ENCODE measurements at regions not wholly inside any gene's neighbourhood (a gene's known extent, or its start where the extent isn't known, plus 50 kb on each side); places are given as distances from the start of the nearest gene placed in this dataset.

GRCh38 chr13:81396192-81396591 lies 1055.3 kb upstream of the SPRY2 start:
- Histone ChIP-seq H3K9me2 (replicated peaks; ENCODE audit: insufficient read depth) (no peaks in the 10 kb centered on the region), H3K79me2 (no peaks in the 10 kb centered on the region), H3K27me3 (no peaks in the 10 kb centered on the region), H4K20me1 (ENCODE audit: insufficient read depth, poor library complexity, severe bottlenecking) (no peaks in the 10 kb centered on the region), H3K27ac (no peak overlapping the region), H3K9me3 (ENCODE audit: low read depth) (no peaks in the 10 kb centered on the region), H2AFZ (no peak overlapping the region), H3K4me2 (no peak overlapping the region), H3K4me3 (no peak overlapping the region), H3K4me1 (ENCODE audit: insufficient read depth) (peaks cover 4% of the 10 kb centered on the region), H3K36me3 (replicated peaks; ENCODE audit: insufficient read depth, low read depth) (no peaks in the 10 kb centered on the region)
- WGBS (ENCODE audit: low lambda C conversion rate, missing lambda C conversion rate): 90% methylated on average over 4 of the region's 4 CpGs
- TF ChIP-seq EZH2phosphoT487 (IDR thresholded peaks at IDR 0.05; ENCODE audit: low read depth, severe bottlenecking, unreplicated experiment) (no peak), EZH2 (IDR thresholded peaks at IDR 0.05; ENCODE audit: borderline replicate concordance) (no peak)
- TF ChIP-seq, protein P1, sequence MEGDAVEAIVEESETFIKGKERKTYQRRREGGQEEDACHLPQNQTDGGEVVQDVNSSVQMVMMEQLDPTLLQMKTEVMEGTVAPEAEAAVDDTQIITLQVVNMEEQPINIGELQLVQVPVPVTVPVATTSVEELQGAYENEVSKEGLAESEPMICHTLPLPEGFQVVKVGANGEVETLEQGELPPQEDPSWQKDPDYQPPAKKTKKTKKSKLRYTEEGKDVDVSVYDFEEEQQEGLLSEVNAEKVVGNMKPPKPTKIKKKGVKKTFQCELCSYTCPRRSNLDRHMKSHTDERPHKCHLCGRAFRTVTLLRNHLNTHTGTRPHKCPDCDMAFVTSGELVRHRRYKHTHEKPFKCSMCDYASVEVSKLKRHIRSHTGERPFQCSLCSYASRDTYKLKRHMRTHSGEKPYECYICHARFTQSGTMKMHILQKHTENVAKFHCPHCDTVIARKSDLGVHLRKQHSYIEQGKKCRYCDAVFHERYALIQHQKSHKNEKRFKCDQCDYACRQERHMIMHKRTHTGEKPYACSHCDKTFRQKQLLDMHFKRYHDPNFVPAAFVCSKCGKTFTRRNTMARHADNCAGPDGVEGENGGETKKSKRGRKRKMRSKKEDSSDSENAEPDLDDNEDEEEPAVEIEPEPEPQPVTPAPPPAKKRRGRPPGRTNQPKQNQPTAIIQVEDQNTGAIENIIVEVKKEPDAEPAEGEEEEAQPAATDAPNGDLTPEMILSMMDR (IDR thresholded peaks at IDR 0.05; ENCODE audit: poor library complexity): no peak
- no peak for DNase-seq (ENCODE audit: low spot score)

- H3K36me3 ChIP-seq (replicated peaks; ENCODE audit: insufficient read depth, low read depth): no peaks in the 10 kb centered on the region
- H3K27ac ChIP-seq: peak overlapping the region; percentile 61
- H3K9me2 ChIP-seq (replicated peaks; ENCODE audit: insufficient read depth): no peaks in the 10 kb centered on the region
- H3K4me1 ChIP-seq (ENCODE audit: insufficient read depth): peaks cover 4% of the 10 kb centered on the region
- H4K20me1 ChIP-seq (ENCODE audit: insufficient read depth, poor library complexity, severe bottlenecking): no peaks in the 10 kb centered on the region
- no peaks in the 10 kb centered on the region for H3K79me2 ChIP-seq
- peak; percentile 32 for DNase-seq (ENCODE audit: low spot score)
- H3K4me3 ChIP-seq: no peak overlapping the region
- H3K4me2 ChIP-seq: peak overlapping the region; percentile 20
- no peaks in the 10 kb centered on the region for H3K9me3 ChIP-seq (ENCODE audit: low read depth)
- no peaks in the 10 kb centered on the region for H3K27me3 ChIP-seq
- 53% methylated on average over 4 of the region's 4 CpGs for WGBS (ENCODE audit: low lambda C conversion rate, missing lambda C conversion rate)
- TF ChIP-seq, protein P1 (IDR thresholded peaks at IDR 0.05; ENCODE audit: poor library complexity): no peak
- no peak for TF ChIP-seq EZH2 (IDR thresholded peaks at IDR 0.05; ENCODE audit: borderline replicate concordance)
- no peak for TF ChIP-seq EZH2phosphoT487 (IDR thresholded peaks at IDR 0.05; ENCODE audit: low read depth, severe bottlenecking, unreplicated experiment)
- peak overlapping the region; percentile 20 for H2AFZ ChIP-seq
These were observed 1054.4 kb upstream of the SPRY2 start for GRCh38 chr13:81395368-81395767.

DNA sequence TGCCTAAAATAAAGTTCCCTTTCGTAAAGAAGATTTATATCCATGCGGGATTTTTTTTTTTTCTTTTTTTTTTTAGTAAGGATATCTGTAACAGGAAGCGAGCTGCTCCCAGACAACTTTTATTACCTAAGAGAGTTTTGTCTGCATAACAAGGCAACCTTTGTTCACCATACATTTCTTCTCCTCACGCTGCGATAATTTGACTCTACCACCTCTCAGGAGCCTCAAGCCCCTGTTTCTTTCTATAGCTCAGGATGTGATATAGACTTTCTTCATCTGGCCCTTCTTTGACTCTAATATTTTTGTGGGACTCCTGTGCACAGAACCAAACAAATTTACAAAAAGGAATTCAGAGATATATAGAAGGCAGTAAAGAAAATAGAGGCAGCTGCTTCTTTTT lies 1053.7 kb upstream of the SPRY2 start:
- H3K4me2 ChIP-seq: peak overlapping the region; percentile 20
- no peak overlapping the region for H3K4me3 ChIP-seq
- peak; percentile 16 for DNase-seq (ENCODE audit: low spot score)
- peak overlapping the region; percentile 20 for H2AFZ ChIP-seq
- H3K27me3 ChIP-seq: no peaks in the 10 kb centered on the region
- TF ChIP-seq, protein P1 (IDR thresholded peaks at IDR 0.05; ENCODE audit: poor library complexity): no peak
- no peak for TF ChIP-seq EZH2 (IDR thresholded peaks at IDR 0.05; ENCODE audit: borderline replicate concordance)
- TF ChIP-seq EZH2phosphoT487 (IDR thresholded peaks at IDR 0.05; ENCODE audit: low read depth, severe bottlenecking, unreplicated experiment): no peak
- peak overlapping the region; percentile 61 for H3K27ac ChIP-seq
- WGBS (ENCODE audit: low lambda C conversion rate, missing lambda C conversion rate): 49% methylated on average over 5 of the region's 5 CpGs
- no peaks in the 10 kb centered on the region for H4K20me1 ChIP-seq (ENCODE audit: insufficient read depth, poor library complexity, severe bottlenecking)
- H3K9me2 ChIP-seq (replicated peaks; ENCODE audit: insufficient read depth): no peaks in the 10 kb centered on the region
- no peaks in the 10 kb centered on the region for H3K9me3 ChIP-seq (ENCODE audit: low read depth)
- H3K4me1 ChIP-seq (ENCODE audit: insufficient read depth): peaks cover 4% of the 10 kb centered on the region
- no peaks in the 10 kb centered on the region for H3K79me2 ChIP-seq
- H3K36me3 ChIP-seq (replicated peaks; ENCODE audit: insufficient read depth, low read depth): no peaks in the 10 kb centered on the region

DNA sequence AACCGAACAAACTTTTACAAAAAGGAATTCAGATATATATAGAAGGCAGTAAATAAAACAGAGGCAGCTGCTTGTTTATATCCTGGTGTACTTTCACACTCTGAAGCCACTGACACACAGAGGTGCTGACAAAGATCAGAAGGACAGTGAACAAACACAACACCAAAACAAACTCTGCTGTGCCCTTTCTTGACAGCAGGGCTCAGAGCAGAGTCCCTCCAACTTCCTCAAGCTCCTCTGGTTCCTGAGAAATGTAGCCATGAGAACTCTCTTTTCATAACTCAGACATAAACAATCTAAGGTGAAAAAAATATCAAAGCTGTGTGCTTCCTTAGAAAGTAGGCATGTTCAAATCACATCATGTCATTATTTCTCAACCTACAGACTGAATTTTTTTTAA lies 1052.8 kb upstream of the SPRY2 start:
- H3K27ac ChIP-seq: peak overlapping the region; percentile 4
- no peaks in the 10 kb centered on the region for H3K9me2 ChIP-seq (replicated peaks; ENCODE audit: insufficient read depth)
- H3K4me1 ChIP-seq (ENCODE audit: insufficient read depth): peaks cover 4% of the 10 kb centered on the region
- no peaks in the 10 kb centered on the region for H3K27me3 ChIP-seq
- 39% methylated on average over 1 of the region's 1 CpG for WGBS (ENCODE audit: low lambda C conversion rate, missing lambda C conversion rate)
- TF ChIP-seq EZH2phosphoT487 (IDR thresholded peaks at IDR 0.05; ENCODE audit: low read depth, severe bottlenecking, unreplicated experiment) (no peak), EZH2 (IDR thresholded peaks at IDR 0.05; ENCODE audit: borderline replicate concordance) (no peak)
- TF ChIP-seq, protein P1 (IDR thresholded peaks at IDR 0.05; ENCODE audit: poor library complexity): no peak
- peak; percentile 7 for DNase-seq (ENCODE audit: low spot score)
- H2AFZ ChIP-seq: peak overlapping the region; percentile 3
- H3K4me3 ChIP-seq: no peak overlapping the region
- no peaks in the 10 kb centered on the region for H3K36me3 ChIP-seq (replicated peaks; ENCODE audit: insufficient read depth, low read depth)
- H3K79me2 ChIP-seq: no peaks in the 10 kb centered on the region
- H3K4me2 ChIP-seq: no peak overlapping the region
- H3K9me3 ChIP-seq (ENCODE audit: low read depth): no peaks in the 10 kb centered on the region
- H4K20me1 ChIP-seq (ENCODE audit: insufficient read depth, poor library complexity, severe bottlenecking): no peaks in the 10 kb centered on the region

Measured in hepatocyte (in vitro differentiated cells).